ENCODE measurements at regions not wholly inside any gene's neighbourhood (a gene's known extent, or its start where the extent isn't known, plus 50 kb on each side); places are given as distances from the start of the nearest gene placed in this dataset.

DNA sequence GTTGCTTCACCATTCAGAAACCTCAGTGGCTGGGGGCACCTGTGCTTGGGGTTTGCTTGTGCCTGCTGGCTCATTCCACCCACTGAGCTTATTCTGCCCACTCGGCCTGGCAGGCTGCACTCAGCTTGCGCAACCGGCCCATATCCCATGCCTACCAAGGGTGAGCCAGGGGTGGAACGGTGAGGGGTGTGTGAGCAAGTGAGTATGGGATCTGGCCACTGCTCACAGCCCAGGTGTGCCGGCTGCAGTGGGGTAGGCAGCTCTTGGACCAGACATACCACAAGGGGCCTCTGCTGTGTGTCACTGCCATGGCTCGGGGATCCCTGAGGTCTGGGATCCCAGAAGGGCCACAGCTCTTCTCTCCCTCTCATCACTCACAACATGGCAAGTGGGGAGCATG lies 1000.5 kb upstream of the CRIM1 start:
- FAIRE-seq (no peak), DNase-seq (ENCODE audit: low read depth, low spot score) (no peak), ATAC-seq (no peak)
- no peak overlapping the region for H2AFZ ChIP-seq (ENCODE audit: control insufficient read depth, low read depth, low read length)
- no peaks in the 10 kb centered on the region for H3K79me2 ChIP-seq (ENCODE audit: control insufficient read depth, insufficient read depth, low read length)
- TF ChIP-seq RAD21 (IDR thresholded peaks at IDR 0.05; ENCODE audit: insufficient read depth, low read depth, low read length) (no peak), FOXM1 (IDR thresholded peaks at IDR 0.05; ENCODE audit: low read depth, low read length) (no peak), BCL11A (IDR thresholded peaks at IDR 0.05; ENCODE audit: low read depth, low read length) (no peak), GATAD2B (conservative IDR thresholded peaks at IDR 0.05; ENCODE audit: low read depth) (no peak), LARP7 (IDR thresholded peaks at IDR 0.05) (no peak), NR2C1 (IDR thresholded peaks at IDR 0.05) (no peak), NFXL1 (IDR thresholded peaks at IDR 0.05; ENCODE audit: borderline replicate concordance) (no peak), ZNF207 (IDR thresholded peaks at IDR 0.05; ENCODE audit: borderline replicate concordance) (no peak), FOXK2 (IDR thresholded peaks at IDR 0.05) (no peak), KAT2A (conservative IDR thresholded peaks at IDR 0.05; ENCODE audit: control insufficient read depth, low read depth, low read length) (no peak), ATF2 (IDR thresholded peaks at IDR 0.05; ENCODE audit: low read length) (no peak), MEF2B (IDR thresholded peaks at IDR 0.05; ENCODE audit: partially characterized antibody, poor library complexity, severe bottlenecking) (no peak), BRCA1 (IDR thresholded peaks at IDR 0.05; ENCODE audit: low read depth, low read length) (no peak), NR2C2 (IDR thresholded peaks at IDR 0.05; ENCODE audit: borderline replicate concordance, control insufficient read depth, insufficient read length, low read depth) (no peak), POLR2AphosphoS2 (IDR thresholded peaks at IDR 0.05; ENCODE audit: low read depth, low read length) (no peak), HDAC2 (IDR thresholded peaks at IDR 0.05) (no peak), CREM (IDR thresholded peaks at IDR 0.05; ENCODE audit: low read depth) (no peak)
- TF ChIP-seq, protein P1, sequence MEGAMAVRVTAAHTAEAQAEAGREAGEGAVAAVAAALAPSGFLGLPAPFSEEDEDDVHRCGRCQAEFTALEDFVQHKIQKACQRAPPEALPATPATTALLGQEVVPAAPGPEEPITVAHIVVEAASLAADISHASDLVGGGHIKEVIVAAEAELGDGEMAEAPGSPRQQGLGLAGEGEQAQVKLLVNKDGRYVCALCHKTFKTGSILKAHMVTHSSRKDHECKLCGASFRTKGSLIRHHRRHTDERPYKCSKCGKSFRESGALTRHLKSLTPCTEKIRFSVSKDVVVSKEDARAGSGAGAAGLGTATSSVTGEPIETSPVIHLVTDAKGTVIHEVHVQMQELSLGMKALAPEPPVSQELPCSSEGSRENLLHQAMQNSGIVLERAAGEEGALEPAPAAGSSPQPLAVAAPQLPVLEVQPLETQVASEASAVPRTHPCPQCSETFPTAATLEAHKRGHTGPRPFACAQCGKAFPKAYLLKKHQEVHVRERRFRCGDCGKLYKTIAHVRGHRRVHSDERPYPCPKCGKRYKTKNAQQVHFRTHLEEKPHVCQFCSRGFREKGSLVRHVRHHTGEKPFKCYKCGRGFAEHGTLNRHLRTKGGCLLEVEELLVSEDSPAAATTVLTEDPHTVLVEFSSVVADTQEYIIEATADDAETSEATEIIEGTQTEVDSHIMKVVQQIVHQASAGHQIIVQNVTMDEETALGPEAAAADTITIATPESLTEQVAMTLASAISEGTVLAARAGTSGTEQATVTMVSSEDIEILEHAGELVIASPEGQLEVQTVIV (IDR thresholded peaks at IDR 0.05; ENCODE audit: borderline replicate concordance, partially characterized antibody), result no peak
- TF ChIP-seq, protein P2, sequence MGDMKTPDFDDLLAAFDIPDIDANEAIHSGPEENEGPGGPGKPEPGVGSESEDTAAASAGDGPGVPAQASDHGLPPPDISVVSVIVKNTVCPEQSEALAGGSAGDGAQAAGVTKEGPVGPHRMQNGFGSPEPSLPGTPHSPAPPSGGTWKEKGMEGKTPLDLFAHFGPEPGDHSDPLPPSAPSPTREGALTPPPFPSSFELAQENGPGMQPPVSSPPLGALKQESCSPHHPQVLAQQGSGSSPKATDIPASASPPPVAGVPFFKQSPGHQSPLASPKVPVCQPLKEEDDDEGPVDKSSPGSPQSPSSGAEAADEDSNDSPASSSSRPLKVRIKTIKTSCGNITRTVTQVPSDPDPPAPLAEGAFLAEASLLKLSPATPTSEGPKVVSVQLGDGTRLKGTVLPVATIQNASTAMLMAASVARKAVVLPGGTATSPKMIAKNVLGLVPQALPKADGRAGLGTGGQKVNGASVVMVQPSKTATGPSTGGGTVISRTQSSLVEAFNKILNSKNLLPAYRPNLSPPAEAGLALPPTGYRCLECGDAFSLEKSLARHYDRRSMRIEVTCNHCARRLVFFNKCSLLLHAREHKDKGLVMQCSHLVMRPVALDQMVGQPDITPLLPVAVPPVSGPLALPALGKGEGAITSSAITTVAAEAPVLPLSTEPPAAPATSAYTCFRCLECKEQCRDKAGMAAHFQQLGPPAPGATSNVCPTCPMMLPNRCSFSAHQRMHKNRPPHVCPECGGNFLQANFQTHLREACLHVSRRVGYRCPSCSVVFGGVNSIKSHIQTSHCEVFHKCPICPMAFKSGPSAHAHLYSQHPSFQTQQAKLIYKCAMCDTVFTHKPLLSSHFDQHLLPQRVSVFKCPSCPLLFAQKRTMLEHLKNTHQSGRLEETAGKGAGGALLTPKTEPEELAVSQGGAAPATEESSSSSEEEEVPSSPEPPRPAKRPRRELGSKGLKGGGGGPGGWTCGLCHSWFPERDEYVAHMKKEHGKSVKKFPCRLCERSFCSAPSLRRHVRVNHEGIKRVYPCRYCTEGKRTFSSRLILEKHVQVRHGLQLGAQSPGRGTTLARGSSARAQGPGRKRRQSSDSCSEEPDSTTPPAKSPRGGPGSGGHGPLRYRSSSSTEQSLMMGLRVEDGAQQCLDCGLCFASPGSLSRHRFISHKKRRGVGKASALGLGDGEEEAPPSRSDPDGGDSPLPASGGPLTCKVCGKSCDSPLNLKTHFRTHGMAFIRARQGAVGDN (IDR thresholded peaks at IDR 0.05), result no peak
- no peaks in the 10 kb centered on the region for H3K9me3 ChIP-seq (replicated peaks; ENCODE audit: control insufficient read depth, insufficient read depth, low read length)
- WGBS (ENCODE audit: insufficient coverage, insufficient replicate concordance, low lambda C conversion rate, missing lambda C conversion rate), result 31% methylated on average over 6 of the region's 6 CpGs
- in situ Hi-C loops (cut with MboI), result no loop called here
- H3K27ac ChIP-seq (ENCODE audit: control insufficient read depth, insufficient read depth), result no peak overlapping the region
- ChIA-PET RAD21 (ENCODE audit: unreplicated experiment) (no interaction called here), CTCF (no interaction called here), SMC1A (ENCODE audit: uncharacterized antibody, unreplicated experiment) (interaction anchor here (0.6 kb wide), 1 partner anchor 89 kb away, joined by 3 read pairs; no protein-coding TSS in a partner anchor), POLR2A (no interaction called here)
- H4K20me1 ChIP-seq (ENCODE audit: control insufficient read depth, insufficient read depth), result no peaks in the 10 kb centered on the region
- H3K4me3 ChIP-seq, result no peak overlapping the region
- no peaks in the 10 kb centered on the region for H3K4me1 ChIP-seq (ENCODE audit: control insufficient read depth, insufficient read depth, low read length)
- no peaks in the 10 kb centered on the region for H3K27me3 ChIP-seq (replicated peaks in 1 of 2; ENCODE audit: control insufficient read depth in 2 of 2, insufficient read depth in 2 of 2, low read length in 1 of 2)
- H3K36me3 ChIP-seq (ENCODE audit: control insufficient read depth in 2 of 2, insufficient read depth in 2 of 2, low read length in 1 of 2), result no peaks in the 10 kb centered on the region
- H3K9ac ChIP-seq (ENCODE audit: control insufficient read depth, insufficient read depth, low read length), result no peak overlapping the region
- no TSS peak for BruUV-seq (replicated peaks)
- intact Hi-C loops (cut with micrococcal nuclease; ENCODE audit: unreplicated experiment), result no loop called here
- no peak overlapping the region for H3K4me2 ChIP-seq (ENCODE audit: control insufficient read depth, insufficient read depth)

All from GM12878 (cell line).